Spleen (tissue), 11 donors: ENCODE measurements at regions not wholly inside any gene's neighbourhood (a gene's known extent, or its start where the extent isn't known, plus 50 kb on each side); places are given as distances from the start of the nearest gene placed in this dataset.

Source experiments
- DNase-seq: peaks from one replicate; pipeline ENCODE4 v3.0.0-alpha.2; 2020
- H3K27ac ChIP-seq, 8 donors: fragments of 200-600 bp; sonication (generic) in 7 of 8; 1 replicate in 4 of 8; 2 replicates in 4 of 8; pipeline versions ENCODE4 v1.5.0 to v1.8.0; 2016 to 2021; ENCODE audit warnings: inconsistent platforms in 4 of 8, mild to moderate bottlenecking in 4 of 8, moderate library complexity in 1 of 8
- H3K27me3 ChIP-seq, 7 donors: fragments of 200-600 bp; sonication (generic) in 6 of 7; replicated peaks in 1 of 7; 1 replicate in 4 of 7; 2 replicates in 3 of 7; pipeline versions ENCODE4 v1.5.0 to v1.8.0; 2016 to 2021; ENCODE audit warnings: inconsistent platforms in 3 of 7, mild to moderate bottlenecking in 1 of 7
- H3K36me3 ChIP-seq, 6 donors: fragments of 200-600 bp; sonication (generic) in 5 of 6; 1 replicate in 4 of 6; 2 replicates in 2 of 6; pipeline versions ENCODE4 v1.5.0 to v1.8.0; 2016 to 2021; ENCODE audit warnings: inconsistent platforms in 2 of 6
- H3K4me1 ChIP-seq, 6 donors: fragments of 200-600 bp; sonication (generic) in 5 of 6; 1 replicate in 3 of 6; 2 replicates in 3 of 6; pipeline versions ENCODE4 v1.5.0 to v1.8.0; 2016 to 2021; ENCODE audit warnings: inconsistent platforms in 3 of 6
- H3K4me3 ChIP-seq, 8 donors: fragments of 200-600 bp; sonication (generic) in 7 of 8; 1 replicate in 4 of 8; 2 replicates in 4 of 8; pipeline versions ENCODE4 v1.5.0 to v1.8.0; 2016 to 2021; ENCODE audit warnings: inconsistent platforms in 4 of 8, mild to moderate bottlenecking in 4 of 8, moderate library complexity in 2 of 8
- H3K9me3 ChIP-seq, 8 donors: fragments of 200-600 bp; sonication (generic) in 7 of 8; 1 replicate in 4 of 8; 2 replicates in 4 of 8; pipeline versions ENCODE4 v1.5.0 to v1.8.0; 2016 to 2021; ENCODE audit warnings: inconsistent platforms in 4 of 8
- CTCF ChIP-seq, 11 experiments: fragments of 200-600 bp in 7 of 11; fragments of 450-650 bp in 4 of 11; sonication (generic) in 4 of 11; IDR thresholded peaks in 8 of 11; conservative IDR thresholded peaks in 3 of 11; 1 replicate in 7 of 11; 2 replicates in 4 of 11; pipeline versions ENCODE4 v1.4.0 to v1.8.0; 2016 to 2021; ENCODE audit warnings: antibody characterized with exemption in 11 of 11, inconsistent platforms in 4 of 11, mild to moderate bottlenecking in 1 of 11
- POLR2A ChIP-seq, 3 donors: fragments of 450-650 bp; IDR thresholded peaks; one replicate each; pipeline ENCODE4 v1.5.1; 2017; ENCODE audit warnings: antibody characterized with exemption in 3 of 3, mild to moderate bottlenecking in 1 of 3
- POLR2AphosphoS5 ChIP-seq, 3 donors: sonication (generic); formaldehyde crosslinking; IDR thresholded peaks; one replicate each; pipeline ENCODE4 v1.5.1; 2017; ENCODE audit warnings: antibody characterized with exemption in 3 of 3
- WGBS, 5 donors: extraction: QIAGEN DNeasy Blood & Tissue Kit in 3 of 5; methylation state at CpG; one replicate each; pipeline versions ENCODE4 v1.1.5 to v1.1.7; 2013 to 2018; 5-methylcytosine and 5-hydroxymethylcytosine counted together
- intact Hi-C: fragments of 100-400 bp; cut with DNase I; formaldehyde crosslinking; loops from one replicate; pipeline ENCODE4 v1.15.0; 2023; ENCODE audit warnings: low total_unique reads
- donor health status: healthy with polysubstance abuse.
- donor health status: DM: no; HTN: no; CAD: no; lungs with moderate emphysema.
- donor health status: DM: no; HTN: no; CAD: no.
- donor health status: Bipolar disorder and iron deficiency.
- donor health status: healthy.
- donor health status: DM: no; HTN: no; CAD: no.
- donor health status: DM: yes; HTN: yes; CAD: no.

- intact Hi-C loops = no loop called here
- peaks cover 0 to 22% (median 13%) of the 10 kb centered on the region in 8 donors for H3K9me3 ChIP-seq
- no peak overlapping the region for H3K4me3 ChIP-seq
- WGBS, 5 donors = 90 to 93% (median 91%) methylated on average over 10 of the region's 10 CpGs
- H3K36me3 ChIP-seq = no peaks in the 10 kb centered on the region
- peaks cover 0 to 14% (median 4%) of the 10 kb centered on the region in 6 donors for H3K4me1 ChIP-seq
- no peak for TF ChIP-seq POLR2AphosphoS5 (IDR thresholded peaks at IDR 0.05)
- TF ChIP-seq POLR2A (IDR thresholded peaks at IDR 0.05) = no peak
- TF ChIP-seq CTCF (IDR thresholded peaks at IDR 0.05 in 8 of 11, conservative IDR thresholded peaks at IDR 0.05 in 3 of 11) = no peak
- no peak for DNase-seq
- peak overlapping the region in 1 of 8 donors; percentile 92 for H3K27ac ChIP-seq
- H3K27me3 ChIP-seq = peaks cover 0 to 25% (median 0%) of the 10 kb centered on the region in 7 donors
Measured at GRCh38 chr2:236986524-236987330, 99.0 kb upstream of the COPS8 start.

GRCh38 chr2:236988216-236988615 is 97.5 kb upstream of the COPS8 start:
- DNase-seq = no peak

GRCh38 chr2:236988690-236989624 is 96.7 kb upstream of the COPS8 start:
- peaks cover 0 to 14% (median 4%) of the 10 kb centered on the region in 6 donors for H3K4me1 ChIP-seq
- 38 to 54% (median 46%) methylated on average over 16 of the region's 16 CpGs for WGBS, 5 donors
- peak; percentile 85 for DNase-seq
- H3K27me3 ChIP-seq = peaks cover 0 to 28% (median 0%) of the 10 kb centered on the region in 7 donors
- peak overlapping the region in 1 of 8 donors; percentile 23 for H3K4me3 ChIP-seq
- no peaks in the 10 kb centered on the region for H3K36me3 ChIP-seq
- intact Hi-C loops = no loop called here
- TF ChIP-seq POLR2A (IDR thresholded peaks at IDR 0.05) (no peak), POLR2AphosphoS5 (IDR thresholded peaks at IDR 0.05) (peak; percentile 54 to 66 (median 65)), CTCF (IDR thresholded peaks at IDR 0.05 in 8 of 11, conservative IDR thresholded peaks at IDR 0.05 in 3 of 11) (peak in 1 of 11 experiments; percentile 17)
- H3K9me3 ChIP-seq = peaks cover 0 to 4% (median 0%) of the 10 kb centered on the region in 8 donors
- peak overlapping the region in 7 of 8 donors; percentile 51 to 92 (median 81) for H3K27ac ChIP-seq

More at GRCh38 chr2:236988216-236988615, 97.5 kb upstream of the COPS8 start:
- Histone ChIP-seq H3K4me1 (peaks cover 0 to 14% (median 4%) of the 10 kb centered on the region in 6 donors), H3K4me3 (peak overlapping the region in 1 of 8 donors; percentile 23), H3K27me3 (peaks cover 0 to 25% (median 0%) of the 10 kb centered on the region in 7 donors), H3K27ac (peak overlapping the region in 7 of 8 donors; percentile 31 to 92 (median 81)), H3K9me3 (peaks cover 0 to 12% (median 5%) of the 10 kb centered on the region in 8 donors), H3K36me3 (no peaks in the 10 kb centered on the region)
- TF ChIP-seq CTCF (IDR thresholded peaks at IDR 0.05 in 8 of 11, conservative IDR thresholded peaks at IDR 0.05 in 3 of 11) (no peak), POLR2A (IDR thresholded peaks at IDR 0.05) (no peak), POLR2AphosphoS5 (IDR thresholded peaks at IDR 0.05) (no peak)
- intact Hi-C loops = no loop called here
- 87 to 92% (median 92%) methylated on average over 2 of the region's 2 CpGs for WGBS, 5 donors
